Ishikawa (cell line): ENCODE measurements at regions not wholly inside any gene's neighbourhood (a gene's known extent, or its start where the extent isn't known, plus 50 kb on each side); places are given as distances from the start of the nearest gene placed in this dataset.

Source experiments
- EP300 ChIP-seq: IDR thresholded peaks from 2 replicates; pipeline ENCODE4 v1.6.1; 2012; ENCODE audit warnings: borderline replicate concordance
- MAX ChIP-seq: IDR thresholded peaks from 2 replicates; pipeline ENCODE4 v1.6.1; 2012
- REST ChIP-seq: IDR thresholded peaks from 2 replicates; pipeline ENCODE4 v1.6.1; 2012; ENCODE audit warnings: low read depth, mild to moderate bottlenecking
- TAF1 ChIP-seq: IDR thresholded peaks from 2 replicates; pipeline ENCODE4 v1.6.1; 2012; ENCODE audit warnings: low read depth, mild to moderate bottlenecking

GRCh38 chr6:125678601-125679000 is 70.8 kb upstream of the HEY2 start:
- TF ChIP-seq REST, result no peak
- TF ChIP-seq MAX, result no peak
- no peak for TF ChIP-seq EP300
- TF ChIP-seq TAF1, result no peak
